GM19240 (cell line): ENCODE measurements at regions not wholly inside any gene's neighbourhood (a gene's known extent, or its start where the extent isn't known, plus 50 kb on each side); places are given as distances from the start of the nearest gene placed in this dataset.

Source experiments
- DNase-seq: peaks from one replicate; pipeline ENCODE4 v3.0.0; 2011; ENCODE audit warnings: low spot score; ENCODE audit not compliant: insufficient read length

DNA sequence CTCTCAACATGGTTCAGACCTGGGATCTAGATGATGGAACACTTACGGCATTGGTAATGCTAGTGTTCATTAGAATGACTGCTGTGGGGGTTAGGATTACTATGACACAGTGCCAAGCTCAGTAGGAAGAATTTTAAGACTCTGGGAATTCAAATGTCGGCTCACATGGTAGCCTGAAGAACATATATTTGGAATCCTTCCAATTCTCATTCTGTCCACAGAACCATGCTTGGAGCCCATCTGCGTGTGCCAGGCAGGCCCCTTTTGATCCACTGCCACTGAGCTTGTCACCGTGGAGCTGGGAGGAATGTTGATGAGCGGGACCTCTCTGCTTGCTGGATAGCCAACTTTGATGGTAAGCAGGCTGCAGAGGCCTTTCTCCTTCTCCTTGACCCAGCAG is 322.0 kb upstream of the SOX11 start:
- DNase-seq = no peak

DNA sequence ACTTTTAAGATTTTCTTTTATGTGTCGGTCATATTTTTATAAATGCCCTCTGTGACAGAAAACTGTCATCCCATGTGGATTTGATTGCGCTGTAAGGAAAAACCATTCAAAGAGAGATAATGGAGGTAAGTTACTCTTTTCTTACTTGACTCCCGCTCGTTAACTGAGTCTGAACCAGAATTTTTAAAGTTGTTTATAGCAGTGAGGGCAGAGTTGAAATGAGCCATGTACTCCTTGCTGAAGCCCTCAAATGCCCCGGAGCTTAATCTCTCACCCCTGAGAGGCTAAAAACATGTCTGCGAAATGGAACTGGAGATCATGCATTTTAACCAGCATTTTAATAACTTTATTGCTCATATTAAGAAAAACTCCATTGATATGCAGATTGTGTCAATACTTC is 320.0 kb upstream of the SOX11 start:
- DNase-seq = no peak

DNA sequence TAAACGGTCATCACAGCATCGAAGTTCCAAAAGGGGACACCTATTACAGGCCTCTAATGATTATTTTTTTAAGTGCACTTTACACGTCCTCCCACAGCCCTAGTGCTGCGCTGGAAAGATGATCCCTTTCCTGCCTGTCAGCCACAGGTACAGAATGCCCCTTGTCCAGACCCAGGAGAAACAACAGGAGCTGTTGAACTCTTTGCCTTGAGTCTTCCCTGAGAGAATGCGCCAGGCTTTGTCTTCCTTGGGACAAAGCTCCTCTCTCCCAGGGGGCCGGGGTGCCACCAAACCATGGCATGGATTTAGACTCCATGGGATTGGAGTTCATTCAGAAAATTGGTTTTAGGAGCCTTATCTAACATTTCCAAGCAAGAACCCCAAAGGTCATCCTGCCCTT is 319.0 kb upstream of the SOX11 start:
- DNase-seq = no peak

DNA sequence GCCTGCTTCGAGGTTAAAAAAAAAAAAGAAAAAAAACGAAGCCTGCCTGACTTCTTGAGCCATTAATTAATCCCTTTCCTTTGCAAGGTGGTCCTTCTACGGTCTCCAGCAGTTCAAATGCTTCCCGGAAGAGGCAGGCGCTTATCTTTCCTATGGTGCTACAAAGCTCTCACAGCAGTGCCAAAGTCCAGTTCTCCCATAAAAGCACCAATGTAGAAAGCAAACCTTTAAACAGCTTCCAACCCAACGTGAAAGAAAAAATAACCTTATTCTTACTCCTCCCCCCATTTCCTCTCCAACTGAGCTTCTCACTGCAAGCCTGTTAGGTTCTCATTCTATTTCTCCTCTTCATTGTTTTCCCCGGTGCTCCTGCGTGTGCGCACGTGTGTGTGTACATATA is 317.4 kb upstream of the SOX11 start:
- DNase-seq = no peak

DNA sequence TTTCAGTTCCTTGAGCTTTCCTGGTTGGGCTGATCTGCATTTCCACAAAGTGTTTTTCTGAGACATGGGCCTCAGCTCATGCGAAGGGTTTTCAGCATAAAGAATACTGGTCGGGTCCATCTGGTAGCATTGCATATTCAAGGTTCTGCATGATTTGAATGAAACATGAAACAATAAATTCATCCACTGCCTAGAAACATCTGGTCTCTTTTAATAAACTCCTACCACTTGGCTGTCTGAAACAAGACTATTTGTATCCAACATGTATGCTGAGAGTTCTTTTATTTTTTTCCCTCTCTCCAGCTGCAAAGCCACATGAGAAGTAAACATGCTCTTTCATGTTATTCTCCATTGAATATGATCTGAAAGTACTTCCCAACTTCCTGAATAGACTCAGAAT is 314.9 kb upstream of the SOX11 start:
- no peak for DNase-seq

DNA sequence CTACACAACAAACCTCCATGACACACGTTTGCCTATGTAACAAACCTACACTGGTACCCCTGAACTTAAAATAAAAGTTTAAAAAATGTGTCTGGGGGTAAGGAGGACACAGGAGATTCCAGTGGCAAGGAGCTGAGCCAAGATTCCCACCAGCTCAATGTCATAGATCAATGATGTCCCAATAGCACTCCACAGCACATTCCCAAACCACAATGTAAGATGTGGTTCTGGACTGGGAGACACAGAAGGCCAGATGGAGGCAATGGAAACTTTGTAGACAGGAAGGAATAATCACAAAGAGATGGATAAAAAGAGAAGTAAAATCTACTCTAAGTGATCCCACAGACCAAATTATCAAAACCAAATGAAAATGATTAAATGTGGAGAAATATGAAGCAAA is 312.4 kb upstream of the SOX11 start:
- DNase-seq = no peak

DNA sequence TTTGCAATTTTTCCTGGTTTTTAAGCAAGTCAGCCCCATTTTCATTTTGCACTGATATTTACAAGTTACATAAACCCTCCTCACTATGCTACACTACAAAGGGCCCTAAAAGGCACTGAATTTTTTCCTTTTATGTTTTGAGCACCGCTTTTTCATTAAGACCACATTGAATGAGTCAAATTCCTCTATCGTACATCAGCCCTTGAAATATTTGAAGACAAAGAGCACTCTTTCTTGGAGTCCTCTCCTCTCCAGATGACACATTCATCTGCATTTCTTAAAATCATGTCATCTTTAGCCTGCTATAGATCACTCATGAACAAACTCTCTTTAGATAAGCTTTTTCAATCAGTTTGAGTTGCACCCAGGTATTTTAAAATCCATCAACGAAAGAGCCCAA is 306.6 kb upstream of the SOX11 start:
- DNase-seq = no peak

DNA sequence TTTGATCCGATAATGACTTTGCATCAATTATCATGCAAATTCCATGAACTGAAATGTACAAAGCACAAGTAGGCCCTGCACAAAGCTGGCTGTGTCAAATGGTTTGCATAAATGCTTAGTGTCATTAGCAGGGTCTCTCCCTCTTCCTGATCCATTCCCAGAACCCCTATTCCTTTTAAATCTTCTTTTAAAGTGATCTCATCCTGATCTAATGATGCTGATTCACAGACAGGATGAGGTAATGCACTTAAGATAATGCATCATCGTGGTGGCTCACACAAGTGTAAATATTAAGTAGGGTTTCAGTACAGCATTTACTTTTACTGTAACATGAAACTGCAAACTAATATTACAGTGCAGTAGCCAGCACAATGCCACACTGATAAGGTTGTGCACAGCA is 304.8 kb upstream of the SOX11 start:
- no peak for DNase-seq

DNA sequence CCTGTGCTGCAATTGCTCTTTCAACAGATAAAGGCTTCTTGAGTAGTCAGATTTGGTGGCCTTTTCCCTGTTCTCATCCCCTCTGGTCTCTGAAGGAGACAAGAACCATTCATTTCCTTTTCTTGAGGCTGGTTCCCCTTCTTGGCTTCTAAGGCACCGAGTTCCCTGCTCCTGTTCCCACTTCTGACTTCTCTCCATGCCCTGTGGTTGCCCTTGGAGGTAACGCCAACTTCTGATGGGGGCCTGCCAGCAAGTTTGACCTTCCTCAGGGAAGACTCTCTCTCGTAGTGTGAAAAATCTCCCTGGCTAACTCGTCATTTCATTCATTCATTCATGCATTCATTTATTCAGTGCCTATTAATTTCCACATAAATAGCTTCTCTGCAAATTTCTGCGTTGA is 302.4 kb upstream of the SOX11 start:
- DNase-seq = no peak

DNA sequence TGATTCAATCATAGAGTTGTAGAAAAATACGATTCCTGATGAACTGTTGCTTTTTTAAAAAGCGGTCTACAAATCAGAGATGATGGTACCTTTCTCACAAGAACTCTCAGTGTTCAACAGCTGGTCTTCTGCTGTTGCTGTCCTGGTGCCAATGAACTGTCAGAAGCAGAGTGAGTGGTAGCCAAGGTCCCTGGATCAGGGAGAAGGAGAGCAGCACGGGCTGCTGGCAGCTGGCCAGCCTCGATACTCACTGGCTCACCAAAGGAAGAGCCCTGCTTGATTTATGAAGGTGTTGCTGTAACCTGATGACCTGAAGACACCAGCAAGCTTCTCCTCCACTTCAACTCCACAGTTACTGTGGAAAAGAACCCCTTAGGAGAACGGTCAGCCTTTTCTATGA is 300.8 kb upstream of the SOX11 start:
- no peak for DNase-seq

DNA sequence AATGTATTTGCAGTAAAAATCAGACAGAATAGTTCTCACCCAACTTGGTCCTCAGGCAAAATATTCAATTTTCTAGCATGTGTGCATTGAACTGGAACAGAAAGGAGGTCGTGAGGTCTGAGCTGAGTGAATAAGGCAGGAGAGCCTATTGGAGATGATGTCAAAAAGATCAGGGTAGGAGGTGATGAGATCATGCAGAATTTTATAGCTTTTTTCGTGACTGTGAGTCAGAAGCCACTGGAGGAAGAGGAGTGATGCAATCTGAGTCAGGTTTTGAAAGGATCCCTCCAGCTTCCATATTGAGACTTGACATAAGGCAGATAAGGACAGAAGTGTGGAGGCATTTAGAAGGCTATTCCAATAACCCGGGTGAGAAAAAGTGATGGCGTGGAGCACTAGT is 299.5 kb upstream of the SOX11 start:
- DNase-seq = no peak

DNA sequence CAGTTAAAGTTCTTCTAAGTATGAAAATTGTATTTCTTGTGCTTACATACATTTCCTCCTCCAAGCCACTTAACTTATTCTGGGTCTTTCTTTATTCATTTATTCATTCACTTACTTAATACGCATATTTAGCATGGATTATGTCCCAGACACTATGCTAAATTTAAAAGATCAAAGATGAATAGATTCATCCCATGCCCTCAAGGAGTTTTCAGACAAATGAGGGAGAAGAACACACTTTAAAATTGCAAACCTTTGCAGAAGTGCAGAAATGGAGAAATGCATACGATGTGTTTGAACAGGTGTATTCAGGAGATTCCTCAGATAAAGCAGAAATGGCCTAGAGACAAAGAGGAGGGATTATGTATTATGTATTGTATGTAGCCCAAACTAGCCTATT is 298.7 kb upstream of the SOX11 start:
- DNase-seq = no peak

DNA sequence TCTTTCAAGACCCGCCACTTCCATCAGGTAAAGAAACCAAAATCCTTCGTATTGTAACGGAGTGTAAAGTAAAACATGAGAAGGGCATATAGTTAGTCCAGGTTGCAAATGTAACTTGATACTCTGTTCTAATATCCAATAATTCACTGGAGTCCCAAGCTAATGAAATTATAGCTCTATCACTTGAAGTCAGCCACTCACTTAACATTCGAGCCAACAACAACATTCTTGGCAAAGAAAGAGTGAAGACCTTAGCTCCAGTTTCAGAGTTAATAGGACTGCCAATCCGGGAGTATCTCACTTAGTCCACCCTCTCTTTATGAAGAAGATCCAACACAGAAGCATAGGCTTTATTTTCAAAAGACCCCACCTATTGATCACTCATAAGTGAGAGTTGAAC is 298.0 kb upstream of the SOX11 start:
- no peak for DNase-seq

DNA sequence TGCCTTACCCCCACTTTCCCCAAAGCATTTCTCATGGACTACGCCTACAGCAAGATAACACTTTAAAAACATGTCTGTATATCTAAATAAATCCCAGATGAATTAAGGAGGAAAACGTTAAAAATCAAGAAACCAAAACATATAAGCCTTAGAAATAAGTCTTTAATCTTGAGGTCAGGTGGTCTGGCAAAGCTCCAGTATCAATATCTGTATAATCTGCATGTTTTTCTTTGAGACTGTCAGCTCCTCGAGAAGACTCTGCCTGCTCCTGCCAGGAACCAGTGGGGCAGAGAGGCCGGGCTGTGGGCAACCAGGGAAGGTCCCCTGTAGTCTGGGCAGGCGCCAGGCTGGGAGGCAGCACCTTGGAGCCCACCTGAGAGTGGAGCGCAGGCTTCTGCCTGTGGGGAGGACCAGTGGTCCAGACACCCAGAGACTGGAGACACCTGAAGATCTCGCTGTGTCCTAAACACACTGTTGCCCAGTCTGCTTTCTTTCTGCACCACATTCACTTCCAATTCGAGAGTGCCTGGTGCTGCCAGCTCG is 291.0 kb upstream of the SOX11 start:
- DNase-seq = no peak

DNA sequence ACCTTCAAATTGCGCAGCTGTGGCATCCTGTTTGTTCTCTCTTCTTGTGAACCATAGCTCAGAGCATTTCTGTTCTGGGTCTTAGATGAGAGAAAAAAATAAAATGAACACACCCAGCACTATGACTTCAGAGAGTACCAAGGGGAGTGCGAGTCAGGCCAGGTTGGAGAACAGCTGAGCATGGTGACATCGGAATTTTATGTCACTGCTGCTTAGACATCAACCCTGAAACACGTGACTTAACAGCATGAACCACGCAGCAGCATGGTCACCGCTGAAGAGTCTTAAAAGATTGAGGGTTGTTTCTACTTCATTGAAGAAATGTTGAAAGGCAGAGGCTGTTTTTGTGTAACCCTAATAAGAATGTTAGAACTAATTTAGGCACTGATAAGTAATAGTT is 288.8 kb upstream of the SOX11 start:
- DNase-seq = no peak

DNA sequence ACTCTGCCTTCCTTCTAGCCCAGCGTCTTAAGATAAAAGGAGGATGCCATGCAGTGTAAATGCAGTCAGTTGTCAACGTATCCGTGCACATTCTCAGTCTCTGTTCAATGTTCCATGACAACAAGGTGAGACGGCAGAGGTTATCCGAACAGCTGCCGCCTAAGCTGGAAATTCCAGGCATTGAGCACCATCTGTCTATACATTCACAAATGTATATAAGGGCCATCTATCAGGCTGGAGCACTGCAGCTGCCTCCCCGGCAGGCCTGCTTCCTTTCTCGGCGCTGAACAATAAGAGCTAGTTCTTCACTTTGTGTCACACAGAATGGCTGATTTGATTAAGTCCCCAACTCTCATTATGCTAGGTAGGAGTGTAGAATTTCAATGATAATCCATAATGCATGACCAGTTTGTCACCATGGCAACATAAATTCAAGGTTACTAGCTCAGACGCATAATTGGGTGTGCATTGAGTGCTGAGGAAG is 282.2 kb upstream of the SOX11 start:
- DNase-seq = no peak

DNA sequence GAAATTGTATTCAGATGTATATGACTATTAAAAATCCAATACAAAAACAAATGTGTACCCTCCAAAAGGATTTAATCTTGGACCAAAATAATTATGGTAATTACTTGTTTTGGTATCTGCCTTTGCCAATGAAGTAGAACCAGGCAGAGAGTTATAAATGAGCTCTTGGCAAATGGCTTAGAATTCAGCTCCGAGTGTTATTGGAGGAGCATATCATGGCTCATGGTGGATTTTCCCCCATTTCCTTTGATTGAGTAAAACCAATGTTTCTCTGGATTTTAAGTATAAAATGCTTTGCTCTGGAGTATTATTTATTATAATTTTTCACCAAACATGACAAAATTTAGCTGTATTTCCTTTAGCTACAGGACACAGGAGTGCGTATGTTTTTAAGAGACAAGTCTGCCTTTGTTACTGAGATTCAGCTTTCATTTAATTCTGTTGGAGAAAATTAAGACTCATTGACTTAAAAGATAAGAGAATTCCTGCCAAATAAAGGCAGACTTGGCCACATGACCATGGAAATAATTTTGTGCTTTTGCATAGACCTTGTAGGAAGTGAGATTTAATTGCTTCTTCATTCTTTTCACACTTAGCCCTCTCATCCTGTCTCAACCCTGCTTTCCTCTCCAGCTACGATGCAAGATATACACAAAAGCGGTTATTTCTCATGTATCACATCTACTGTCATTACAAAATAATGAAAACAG is 281.0 kb upstream of the SOX11 start:
- DNase-seq = no peak

DNA sequence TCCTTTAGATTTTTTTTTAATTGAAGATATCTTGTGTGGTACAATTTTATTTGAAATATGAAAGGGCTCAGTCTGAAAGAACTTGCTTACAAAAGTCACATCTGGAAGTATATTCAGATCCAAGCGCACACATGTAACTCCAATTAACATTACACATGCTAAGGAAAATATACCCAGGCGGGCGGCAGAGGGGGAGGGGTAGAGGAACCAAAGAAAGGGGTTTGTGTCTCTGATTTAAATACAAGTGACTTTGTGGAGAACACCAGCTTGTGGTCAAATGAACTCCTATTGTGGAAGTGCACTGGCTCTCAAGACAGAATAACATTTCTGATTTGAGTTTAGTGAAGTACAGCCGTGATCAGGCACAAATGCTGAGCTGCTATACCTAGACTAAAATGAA is 280.2 kb upstream of the SOX11 start:
- no peak for DNase-seq

DNA sequence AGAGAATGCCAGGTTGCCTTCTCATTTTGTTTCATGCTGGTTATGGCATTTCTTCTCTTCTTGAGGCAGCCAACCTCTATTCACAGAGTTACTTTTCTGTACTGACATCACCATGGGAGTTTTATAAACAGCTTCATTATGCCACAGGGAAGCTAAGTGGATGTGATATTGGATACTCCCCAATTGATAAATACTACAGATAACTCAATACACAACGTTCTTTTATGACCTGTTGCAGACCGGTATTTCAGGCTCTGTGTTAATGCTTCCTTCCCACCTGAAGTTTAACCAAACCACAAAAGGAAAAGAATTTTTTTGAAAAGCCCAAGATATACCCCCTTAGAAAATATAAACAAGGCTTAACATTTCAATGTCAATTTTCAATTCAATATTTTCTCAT is 258.3 kb upstream of the SOX11 start:
- DNase-seq = no peak

DNA sequence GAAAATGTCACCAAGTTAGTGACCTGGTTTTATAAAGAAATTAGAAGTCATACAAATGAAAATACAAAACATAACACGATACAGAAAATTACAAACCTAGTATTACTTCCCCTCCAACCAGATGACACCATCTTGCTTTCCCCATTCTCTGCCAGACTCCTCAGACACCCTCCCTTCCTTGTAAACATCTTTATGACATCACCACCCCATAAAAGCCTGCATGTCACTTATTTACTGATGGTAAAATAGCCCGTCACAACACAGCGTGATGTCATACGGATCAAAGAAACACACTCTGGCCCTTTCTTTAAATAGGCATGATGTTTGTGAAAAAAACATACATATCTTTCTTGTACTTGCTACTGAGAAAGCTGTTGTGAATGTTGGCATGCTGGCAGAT is 254.8 kb upstream of the SOX11 start:
- DNase-seq = no peak

DNA sequence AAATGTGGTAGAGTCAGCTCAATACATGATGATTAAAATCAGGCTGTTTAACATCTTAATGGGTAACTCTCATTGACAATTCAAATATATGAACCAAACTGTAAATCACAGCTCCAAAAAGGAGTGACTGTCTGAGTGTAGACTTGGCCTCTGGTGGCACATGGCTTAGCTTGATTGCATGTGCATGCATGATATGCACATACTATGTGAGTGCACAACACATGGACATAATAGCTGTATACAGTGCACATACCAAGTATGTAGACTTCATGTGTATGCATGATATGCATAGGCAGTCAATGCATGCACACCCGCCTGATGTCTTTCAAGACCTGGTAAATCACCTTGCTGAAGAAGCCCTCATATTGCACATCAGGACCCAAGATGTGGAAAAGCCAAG is 252.0 kb upstream of the SOX11 start:
- DNase-seq = no peak

DNA sequence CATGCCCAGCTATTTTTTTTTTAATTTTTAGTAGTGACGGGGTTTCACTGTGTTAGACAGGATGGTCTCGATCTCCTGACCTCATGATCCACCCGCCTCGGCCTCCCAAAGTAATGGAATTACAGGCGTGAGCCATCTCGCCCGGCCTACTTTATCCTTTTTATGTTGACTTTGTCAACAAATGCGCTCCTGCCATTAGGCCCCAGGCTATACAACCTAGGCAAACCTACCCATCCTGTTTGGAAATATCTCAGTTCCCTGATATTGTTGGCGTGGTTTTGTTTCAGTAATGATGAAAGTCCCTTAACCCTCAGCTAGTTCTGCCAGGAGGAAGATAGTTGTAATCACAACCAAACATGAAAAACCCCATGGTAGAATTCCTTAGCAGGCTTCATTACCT is 249.4 kb upstream of the SOX11 start:
- DNase-seq = no peak

DNA sequence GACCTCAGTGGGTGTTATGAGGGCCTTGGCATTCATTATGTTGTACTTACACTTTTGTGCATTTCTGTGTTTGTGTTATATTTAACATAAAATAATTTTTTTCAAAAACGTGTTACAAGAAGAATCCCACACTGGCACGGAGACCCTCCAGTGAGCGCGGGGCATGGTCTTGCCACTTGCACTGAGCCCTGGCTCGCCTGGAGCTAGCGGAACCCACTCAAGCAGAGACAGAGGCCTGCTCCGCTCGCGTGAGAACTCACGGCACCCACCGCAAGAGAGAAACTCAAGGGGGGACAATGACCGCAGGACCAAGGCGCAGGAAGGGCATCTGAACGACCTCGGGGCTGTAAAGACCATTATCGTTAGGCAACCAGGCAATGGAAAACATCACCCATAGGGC is 248.0 kb upstream of the SOX11 start:
- no peak for DNase-seq

DNA sequence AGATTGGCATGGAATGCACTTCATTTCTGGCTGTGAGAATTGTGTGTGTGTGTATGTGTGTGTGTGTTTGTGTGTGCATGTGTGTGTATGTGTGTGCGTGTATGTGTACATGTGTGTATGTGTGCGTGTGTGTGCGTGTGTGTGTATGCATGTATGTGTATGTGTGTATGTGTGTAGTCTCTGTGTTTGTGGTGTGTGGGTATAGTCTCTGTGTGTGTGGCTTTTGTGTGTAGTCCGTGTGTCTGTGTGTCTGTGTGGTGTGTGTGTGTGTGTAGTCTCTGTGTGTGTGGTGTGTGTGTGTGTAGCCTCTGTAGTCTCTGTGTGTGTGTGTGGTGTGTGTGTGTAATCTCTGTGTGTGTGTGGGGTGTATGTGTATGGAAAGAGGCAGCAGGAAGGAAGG is 247.3 kb upstream of the SOX11 start:
- DNase-seq = no peak
